ENCODE measurements at regions not wholly inside any gene's neighbourhood (a gene's known extent, or its start where the extent isn't known, plus 50 kb on each side); places are given as distances from the start of the nearest gene placed in this dataset.

GRCh38 chr3:99473321-99473751 lies 165.1 kb upstream of the COL8A1 start:
- TF ChIP-seq TSC22D2 (CRISPR knock-in tag; IDR thresholded peaks at IDR 0.05; ENCODE audit: borderline replicate concordance) (no peak), TARDBP (CRISPR knock-in tag; IDR thresholded peaks at IDR 0.05) (no peak), ZNF615 (CRISPR knock-in tag; IDR thresholded peaks at IDR 0.05; ENCODE audit: borderline replicate concordance) (no peak), ZNF737 (CRISPR knock-in tag; IDR thresholded peaks at IDR 0.05; ENCODE audit: borderline replicate concordance) (no peak), TCF7 (IDR thresholded peaks at IDR 0.05; ENCODE audit: low read depth) (no peak), MAFF (IDR thresholded peaks at IDR 0.05; ENCODE audit: low read depth, low read length) (no peak), ZNF652 (CRISPR knock-in tag; IDR thresholded peaks at IDR 0.05; ENCODE audit: borderline replicate concordance, low read depth) (no peak), PTBP1 (IDR thresholded peaks at IDR 0.05; ENCODE audit: low read depth, low read length, poor library complexity, severe bottlenecking) (no peak), ETS1 (CRISPR knock-in tag; IDR thresholded peaks at IDR 0.05) (no peak), HOXA7 (CRISPR knock-in tag; IDR thresholded peaks at IDR 0.05) (no peak)
- TF ChIP-seq, protein P1, sequence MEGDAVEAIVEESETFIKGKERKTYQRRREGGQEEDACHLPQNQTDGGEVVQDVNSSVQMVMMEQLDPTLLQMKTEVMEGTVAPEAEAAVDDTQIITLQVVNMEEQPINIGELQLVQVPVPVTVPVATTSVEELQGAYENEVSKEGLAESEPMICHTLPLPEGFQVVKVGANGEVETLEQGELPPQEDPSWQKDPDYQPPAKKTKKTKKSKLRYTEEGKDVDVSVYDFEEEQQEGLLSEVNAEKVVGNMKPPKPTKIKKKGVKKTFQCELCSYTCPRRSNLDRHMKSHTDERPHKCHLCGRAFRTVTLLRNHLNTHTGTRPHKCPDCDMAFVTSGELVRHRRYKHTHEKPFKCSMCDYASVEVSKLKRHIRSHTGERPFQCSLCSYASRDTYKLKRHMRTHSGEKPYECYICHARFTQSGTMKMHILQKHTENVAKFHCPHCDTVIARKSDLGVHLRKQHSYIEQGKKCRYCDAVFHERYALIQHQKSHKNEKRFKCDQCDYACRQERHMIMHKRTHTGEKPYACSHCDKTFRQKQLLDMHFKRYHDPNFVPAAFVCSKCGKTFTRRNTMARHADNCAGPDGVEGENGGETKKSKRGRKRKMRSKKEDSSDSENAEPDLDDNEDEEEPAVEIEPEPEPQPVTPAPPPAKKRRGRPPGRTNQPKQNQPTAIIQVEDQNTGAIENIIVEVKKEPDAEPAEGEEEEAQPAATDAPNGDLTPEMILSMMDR (CRISPR knock-in tag; IDR thresholded peaks at IDR 0.05): no peak

Data from HepG2 (cell line).